ENCODE measurements at regions not wholly inside any gene's neighbourhood (a gene's known extent, or its start where the extent isn't known, plus 50 kb on each side); places are given as distances from the start of the nearest gene placed in this dataset.

GRCh38 chr16:13798211-13798610 is 121.7 kb upstream of the ERCC4 start:
- DNase-seq (ENCODE audit: extremely low read depth, insufficient read length) = no peak
- TF ChIP-seq, protein P1, sequence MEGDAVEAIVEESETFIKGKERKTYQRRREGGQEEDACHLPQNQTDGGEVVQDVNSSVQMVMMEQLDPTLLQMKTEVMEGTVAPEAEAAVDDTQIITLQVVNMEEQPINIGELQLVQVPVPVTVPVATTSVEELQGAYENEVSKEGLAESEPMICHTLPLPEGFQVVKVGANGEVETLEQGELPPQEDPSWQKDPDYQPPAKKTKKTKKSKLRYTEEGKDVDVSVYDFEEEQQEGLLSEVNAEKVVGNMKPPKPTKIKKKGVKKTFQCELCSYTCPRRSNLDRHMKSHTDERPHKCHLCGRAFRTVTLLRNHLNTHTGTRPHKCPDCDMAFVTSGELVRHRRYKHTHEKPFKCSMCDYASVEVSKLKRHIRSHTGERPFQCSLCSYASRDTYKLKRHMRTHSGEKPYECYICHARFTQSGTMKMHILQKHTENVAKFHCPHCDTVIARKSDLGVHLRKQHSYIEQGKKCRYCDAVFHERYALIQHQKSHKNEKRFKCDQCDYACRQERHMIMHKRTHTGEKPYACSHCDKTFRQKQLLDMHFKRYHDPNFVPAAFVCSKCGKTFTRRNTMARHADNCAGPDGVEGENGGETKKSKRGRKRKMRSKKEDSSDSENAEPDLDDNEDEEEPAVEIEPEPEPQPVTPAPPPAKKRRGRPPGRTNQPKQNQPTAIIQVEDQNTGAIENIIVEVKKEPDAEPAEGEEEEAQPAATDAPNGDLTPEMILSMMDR (IDR thresholded peaks at IDR 0.05; ENCODE audit: insufficient read depth, low read length, poor library complexity, severe bottlenecking) = no peak
- Histone ChIP-seq H3K36me3 (ENCODE audit: control insufficient read depth, insufficient read depth, low read length) (no peaks in the 10 kb centered on the region), H3K4me3 (replicated peaks; ENCODE audit: low read depth, low read length) (no peak overlapping the region), H3K27me3 (replicated peaks; ENCODE audit: control insufficient read depth, insufficient read depth, low read length) (no peaks in the 10 kb centered on the region; the same call in 1 of the 2 replicates)

DNA sequence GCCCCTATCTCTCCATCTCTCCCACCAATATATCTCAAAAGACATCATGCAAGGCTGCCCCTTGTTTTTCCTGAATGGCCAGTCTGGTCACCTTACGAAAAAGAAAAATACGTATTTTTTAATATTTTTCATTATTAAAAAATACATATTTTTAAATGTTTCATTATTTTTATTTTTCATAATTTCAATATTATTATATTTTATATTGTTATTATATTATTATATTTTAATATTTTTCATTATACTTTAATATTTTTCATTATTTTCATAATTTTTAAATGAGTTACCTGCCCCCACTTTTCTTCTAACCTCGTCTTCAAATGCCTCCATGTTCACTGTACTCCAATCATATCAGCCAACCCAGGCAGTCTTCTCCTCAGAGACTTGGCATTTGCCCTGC is 116.0 kb upstream of the ERCC4 start:
- TF ChIP-seq, protein P1 (IDR thresholded peaks at IDR 0.05; ENCODE audit: insufficient read depth, low read length, poor library complexity, severe bottlenecking) = no peak
- no peaks in the 10 kb centered on the region for H3K27me3 ChIP-seq (replicated peaks; ENCODE audit: control insufficient read depth, insufficient read depth, low read length)
- no peak overlapping the region for H3K4me3 ChIP-seq (replicated peaks; ENCODE audit: low read depth, low read length)
- no peaks in the 10 kb centered on the region for H3K36me3 ChIP-seq (ENCODE audit: control insufficient read depth, insufficient read depth, low read length)
- DNase-seq (ENCODE audit: extremely low read depth, insufficient read length) = no peak

DNA sequence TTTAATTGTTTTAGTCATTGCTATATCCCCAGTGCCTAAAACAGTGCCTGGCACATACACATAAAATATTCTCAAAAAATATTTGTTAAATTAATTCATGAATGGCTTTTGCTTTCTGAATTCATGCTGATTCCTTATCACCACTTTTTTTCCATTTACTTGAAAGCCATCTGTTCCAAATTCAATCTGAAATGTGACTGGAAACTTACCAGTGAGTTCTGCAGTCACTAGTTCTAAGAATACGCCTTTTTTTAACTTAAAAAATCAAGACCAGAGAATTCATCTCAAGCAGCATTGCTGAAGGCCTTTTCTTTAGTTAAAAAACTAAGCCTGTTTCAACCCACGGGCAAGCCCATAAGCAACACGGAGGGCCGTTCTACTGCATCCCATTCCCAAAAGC is 114.0 kb upstream of the ERCC4 start:
- H3K27me3 ChIP-seq (replicated peaks; ENCODE audit: control insufficient read depth, insufficient read depth, low read length) = no peaks in the 10 kb centered on the region
- DNase-seq (ENCODE audit: extremely low read depth, insufficient read length) = no peak
- H3K36me3 ChIP-seq (ENCODE audit: control insufficient read depth, insufficient read depth, low read length) = no peaks in the 10 kb centered on the region
- TF ChIP-seq, protein P1 (IDR thresholded peaks at IDR 0.05; ENCODE audit: insufficient read depth, low read length, poor library complexity, severe bottlenecking) = no peak
- H3K4me3 ChIP-seq (replicated peaks; ENCODE audit: low read depth, low read length) = no peak overlapping the region

DNA sequence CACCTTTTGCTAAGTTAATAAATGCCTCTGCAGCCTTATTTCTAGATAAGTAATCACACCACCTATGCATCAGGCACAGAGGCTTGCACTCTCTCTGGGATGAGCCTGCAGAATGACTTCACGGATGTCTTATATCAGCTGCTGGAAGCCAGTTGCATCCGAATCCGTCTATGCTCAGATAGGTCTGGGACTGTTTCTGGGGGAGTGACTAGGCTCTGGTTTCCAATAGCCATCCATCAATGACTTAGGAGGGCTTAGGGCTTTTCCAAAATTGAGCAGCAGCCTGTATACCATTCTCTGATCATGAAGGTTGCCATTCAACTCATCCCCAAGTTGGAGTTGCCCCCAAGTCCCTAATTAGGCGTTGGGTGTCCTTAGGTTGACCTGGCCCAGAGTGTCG is 113.3 kb upstream of the ERCC4 start:
- Histone ChIP-seq H3K4me3 (replicated peaks; ENCODE audit: low read depth, low read length) (no peak overlapping the region), H3K36me3 (ENCODE audit: control insufficient read depth, insufficient read depth, low read length) (no peaks in the 10 kb centered on the region), H3K27me3 (replicated peaks; ENCODE audit: control insufficient read depth, insufficient read depth, low read length) (no peaks in the 10 kb centered on the region)
- TF ChIP-seq, protein P1 (IDR thresholded peaks at IDR 0.05; ENCODE audit: insufficient read depth, low read length, poor library complexity, severe bottlenecking) = no peak
- no peak for DNase-seq (ENCODE audit: extremely low read depth, insufficient read length)

GRCh38 chr16:13808102-13808501 is 111.9 kb upstream of the ERCC4 start:
- Histone ChIP-seq H3K27me3 (replicated peaks; ENCODE audit: control insufficient read depth, insufficient read depth, low read length) (no peaks in the 10 kb centered on the region), H3K36me3 (ENCODE audit: control insufficient read depth, insufficient read depth, low read length) (no peaks in the 10 kb centered on the region), H3K4me3 (replicated peaks; ENCODE audit: low read depth, low read length) (no peak overlapping the region)
- no peak for DNase-seq (ENCODE audit: extremely low read depth, insufficient read length)
- TF ChIP-seq, protein P1 (IDR thresholded peaks at IDR 0.05; ENCODE audit: insufficient read depth, low read length, poor library complexity, severe bottlenecking) = no peak

- H3K36me3 ChIP-seq (ENCODE audit: control insufficient read depth, insufficient read depth, low read length) = no peaks in the 10 kb centered on the region
- DNase-seq (ENCODE audit: extremely low read depth, insufficient read length) = no peak
- no peak overlapping the region for H3K4me3 ChIP-seq (replicated peaks; ENCODE audit: low read depth, low read length)
- H3K27me3 ChIP-seq (replicated peaks; ENCODE audit: control insufficient read depth, insufficient read depth, low read length) = no peaks in the 10 kb centered on the region
- TF ChIP-seq, protein P1 (IDR thresholded peaks at IDR 0.05; ENCODE audit: insufficient read depth, low read length, poor library complexity, severe bottlenecking) = no peak
Observed at GRCh38 chr16:13809765-13810164, 110.2 kb upstream of the ERCC4 start.
